ENCODE measurements at regions not wholly inside any gene's neighbourhood (a gene's known extent, or its start where the extent isn't known, plus 50 kb on each side); places are given as distances from the start of the nearest gene placed in this dataset.

- DNase-seq, result no peak
- Histone ChIP-seq H3K9me3 (peaks cover 0 to 25% of the 10 kb centered on the region in 2 donors), H3K27ac (no peak overlapping the region), H3K27me3 (no peaks in the 10 kb centered on the region), H3K4me1 (no peaks in the 10 kb centered on the region), H3K4me3 (no peak overlapping the region), H3K36me3 (no peaks in the 10 kb centered on the region)
- intact Hi-C loops (cut with DNase I), result no loop called here
- no peak for ATAC-seq
- TF ChIP-seq CTCF (IDR thresholded peaks at IDR 0.05), result no peak
These were observed 1542.2 kb downstream of the LRRC4C start for GRCh38 chr11:39917256-39917655.

GRCh38 chr11:39910087-39910486 is 1549.4 kb downstream of the LRRC4C start:
- Histone ChIP-seq H3K27ac (no peak overlapping the region), H3K27me3 (no peaks in the 10 kb centered on the region), H3K4me3 (no peak overlapping the region), H3K4me1 (no peaks in the 10 kb centered on the region), H3K9me3 (peaks cover 0 to 4% of the 10 kb centered on the region in 2 donors), H3K36me3 (no peaks in the 10 kb centered on the region)
- ATAC-seq, result no peak
- TF ChIP-seq CTCF (IDR thresholded peaks at IDR 0.05), result no peak
- intact Hi-C loops (cut with DNase I), result no loop called here
- DNase-seq, result no peak

- Histone ChIP-seq H3K9me3 (peaks cover 0 to 8% of the 10 kb centered on the region in 2 donors), H3K4me3 (no peak overlapping the region), H3K36me3 (no peaks in the 10 kb centered on the region), H3K27ac (no peak overlapping the region), H3K4me1 (no peaks in the 10 kb centered on the region), H3K27me3 (no peaks in the 10 kb centered on the region)
- DNase-seq (no peak), ATAC-seq (no peak)
- TF ChIP-seq CTCF (IDR thresholded peaks at IDR 0.05), result no peak
- intact Hi-C loops (cut with DNase I), result no loop called here
These were observed 1598.5 kb downstream of the LRRC4C start for GRCh38 chr11:39860931-39861330.

GRCh38 chr11:39817241-39817640 is 1642.2 kb downstream of the LRRC4C start:
- no peak overlapping the region for H3K4me3 ChIP-seq
- no peak for TF ChIP-seq CTCF (IDR thresholded peaks at IDR 0.05)
- H3K27ac ChIP-seq, result no peak overlapping the region
- ATAC-seq, result no peak
- H3K4me1 ChIP-seq, result no peaks in the 10 kb centered on the region
- H3K9me3 ChIP-seq, result peaks cover 0 to 37% of the 10 kb centered on the region in 2 donors
- intact Hi-C loops (cut with DNase I), result no loop called here
- H3K27me3 ChIP-seq, result no peaks in the 10 kb centered on the region
- H3K36me3 ChIP-seq, result no peaks in the 10 kb centered on the region
- peak in 2 of 4 donors; percentile 12 to 23 for DNase-seq

GRCh38 chr11:39810358-39810757 is 1649.1 kb downstream of the LRRC4C start:
- Histone ChIP-seq H3K36me3 (no peaks in the 10 kb centered on the region), H3K27me3 (no peaks in the 10 kb centered on the region), H3K4me3 (no peak overlapping the region), H3K27ac (no peak overlapping the region), H3K9me3 (peaks cover 0 to 38% of the 10 kb centered on the region in 2 donors), H3K4me1 (no peaks in the 10 kb centered on the region)
- DNase-seq (no peak), ATAC-seq (no peak)
- no peak for TF ChIP-seq CTCF (IDR thresholded peaks at IDR 0.05)
- intact Hi-C loops (cut with DNase I), result no loop called here
